ENCODE measurements at regions not wholly inside any gene's neighbourhood (a gene's known extent, or its start where the extent isn't known, plus 50 kb on each side); places are given as distances from the start of the nearest gene placed in this dataset.
"Not testable (repeated sequence)": the region's sequence is repeated elsewhere in the genome, so short reads cannot be mapped to it uniquely, and the experiment has no call there.

- DNase-seq = not testable (repeated sequence)
Measured at GRCh38 chr6:94687255-94687654, 890.1 kb upstream of the MANEA start.

- DNase-seq = no peak
Measured at GRCh38 chr6:94683409-94683808, 893.9 kb upstream of the MANEA start.

GRCh38 chr6:94680669-94681212 is 896.6 kb upstream of the MANEA start:
- peak; percentile 77 for DNase-seq

GRCh38 chr6:94673251-94673650 is 904.1 kb upstream of the MANEA start:
- no peak for DNase-seq

- DNase-seq = no peak
Measured at GRCh38 chr6:94670017-94670416, 907.3 kb upstream of the MANEA start.

GRCh38 chr6:94668876-94669275 is 908.5 kb upstream of the MANEA start:
- no peak for DNase-seq

- no peak for DNase-seq
Measured at GRCh38 chr6:94658929-94659328, 918.4 kb upstream of the MANEA start.

- no peak for DNase-seq
Measured at GRCh38 chr6:94651239-94651638, 926.1 kb upstream of the MANEA start.

- DNase-seq = no peak
Measured at GRCh38 chr6:94645191-94645590, 932.1 kb upstream of the MANEA start.

- DNase-seq = no peak
Measured at GRCh38 chr6:94639564-94639963, 937.8 kb upstream of the MANEA start.

- peak; percentile 47 for DNase-seq
Measured at GRCh38 chr6:94636780-94637385, 940.5 kb upstream of the MANEA start.

GRCh38 chr6:94623586-94623985 is 953.7 kb upstream of the MANEA start:
- no peak for DNase-seq

GRCh38 chr6:94622783-94623182 is 954.6 kb upstream of the MANEA start:
- DNase-seq = no peak

- no peak for DNase-seq
Measured at GRCh38 chr6:94600636-94601035, 976.7 kb upstream of the MANEA start.

GRCh38 chr6:94597487-94597886 is 979.8 kb upstream of the MANEA start:
- DNase-seq = no peak

GRCh38 chr6:94590416-94590815 is 986.9 kb upstream of the MANEA start:
- DNase-seq = no peak

- DNase-seq = no peak
Measured at GRCh38 chr6:94588301-94588700, 989.0 kb upstream of the MANEA start.

- no peak for DNase-seq
Measured at GRCh38 chr6:94584211-94584610, 993.1 kb upstream of the MANEA start.

GRCh38 chr6:94570581-94570980 is 1006.8 kb upstream of the MANEA start:
- DNase-seq = peak; percentile 47

- no peak for DNase-seq
Measured at GRCh38 chr6:94562846-94563245, 1014.5 kb upstream of the MANEA start.

GRCh38 chr6:94559829-94560537 is 1017.4 kb upstream of the MANEA start:
- no peak for DNase-seq

- DNase-seq = not testable (repeated sequence)
Measured at GRCh38 chr6:94557207-94557606, 1020.1 kb upstream of the MANEA start.

- no peak for DNase-seq
Measured at GRCh38 chr6:94548201-94548600, 1029.1 kb upstream of the MANEA start.

GRCh38 chr6:94535798-94536197 is 1041.5 kb upstream of the MANEA start:
- no peak for DNase-seq

All from eye (tissue), 1 donor.